K562 (cell line): ENCODE measurements at regions not wholly inside any gene's neighbourhood (a gene's known extent, or its start where the extent isn't known, plus 50 kb on each side); places are given as distances from the start of the nearest gene placed in this dataset.

Experiments
- ARID2 ChIP-seq: fragments of 450-650 bp; IDR thresholded peaks from 2 replicates; pipeline ENCODE4 v1.6.1; 2017; ENCODE audit warnings: antibody characterized with exemption, mild to moderate bottlenecking
- CBX5 ChIP-seq: IDR thresholded peaks from 2 replicates; pipeline ENCODE4 v1.6.1; 2014; ENCODE audit warnings: low read depth, borderline replicate concordance
- CBX8 ChIP-seq: fragments of 200-600 bp; sonication (generic); IDR thresholded peaks from 2 replicates; pipeline ENCODE4 v1.6.1; 2012; ENCODE audit warnings: borderline replicate concordance, mixed run types, low read depth, mild to moderate bottlenecking, moderate library complexity, mixed read lengths, low read length, control low read depth, inconsistent platforms; ENCODE audit not compliant: poor library complexity, severe bottlenecking; ENCODE audit errors: extremely low read depth
- COPS2 ChIP-seq: fragments of 450-650 bp; conservative IDR thresholded peaks from 2 replicates; pipeline ENCODE4 v1.6.1; 2016; ENCODE audit warnings: mild to moderate bottlenecking, moderate library complexity
- HDAC3 ChIP-seq: fragments of 450-650 bp; IDR thresholded peaks from 2 replicates; pipeline ENCODE4 v1.6.1; 2018; ENCODE audit warnings: borderline replicate concordance, mild to moderate bottlenecking, moderate library complexity; ENCODE audit not compliant: partially characterized antibody
- MTA1 ChIP-seq: fragments of 450-650 bp; IDR thresholded peaks from 2 replicates; pipeline ENCODE4 v1.6.1; 2017; ENCODE audit warnings: borderline replicate concordance
- MTA2 ChIP-seq: fragments of 450-650 bp; IDR thresholded peaks from 2 replicates; pipeline ENCODE4 v1.6.1; 2016; ENCODE audit warnings: low read depth
- NFIC ChIP-seq: fragments of 450-650 bp; IDR thresholded peaks from 2 replicates; pipeline ENCODE4 v1.6.1; 2017; ENCODE audit warnings: mild to moderate bottlenecking, inconsistent platforms
- RBM25 ChIP-seq: fragments of 200-400 bp; formaldehyde crosslinking; IDR thresholded peaks from 2 replicates; pipeline ENCODE4 v1.6.1; 2018; ENCODE audit warnings: low read length, low read depth, moderate library complexity; ENCODE audit not compliant: severe bottlenecking
- RUNX1 ChIP-seq: sonication (generic); IDR thresholded peaks from 2 replicates; pipeline ENCODE4 v1.6.1; 2016; ENCODE audit warnings: antibody characterized with exemption, low read depth
- SAP30 ChIP-seq: fragments of 200-600 bp; sonication (generic); IDR thresholded peaks from 2 replicates; pipeline ENCODE4 v1.6.1; 2012; ENCODE audit warnings: borderline replicate concordance, low read depth, mild to moderate bottlenecking, moderate library complexity, low read length, control low read depth, inconsistent platforms; ENCODE audit not compliant: insufficient read depth, poor library complexity, severe bottlenecking
- TBP ChIP-seq: optimal IDR thresholded peaks from 2 replicates; pipeline ENCODE3; 2011; ENCODE audit warnings: low read depth, low read length, improper control_type of control experiment
- ZC3H8 ChIP-seq: fragments of 450-650 bp; IDR thresholded peaks from 2 replicates; pipeline ENCODE4 v1.6.1; 2017
- ZFP36 ChIP-seq: fragments of 150-350 bp; IDR thresholded peaks from 2 replicates; pipeline ENCODE4 v1.6.1; 2018; ENCODE audit warnings: low read length, low read depth; ENCODE audit not compliant: partially characterized antibody
- TF ChIP-seq, protein P1 (sequence below): IDR thresholded peaks from 2 replicates; pipeline ENCODE4 v1.6.1; 2012; ENCODE audit warnings: low read depth, low read length, improper control_type of control experiment, borderline replicate concordance
- TF ChIP-seq, protein P2 (sequence below): fragments of 450-650 bp; formaldehyde crosslinking; IDR thresholded peaks from 2 replicates; pipeline ENCODE4 v1.4.0; 2020; ENCODE audit warnings: mild to moderate bottlenecking, moderate library complexity
- TF ChIP-seq, protein P3 (sequence below), 2 experiments: IDR thresholded peaks in 1 of 2; conservative IDR thresholded peaks in 1 of 2; 2 replicates each; pipeline ENCODE4 v1.6.1; 2016; ENCODE audit warnings: low read depth in 2 of 2, mild to moderate bottlenecking in 1 of 2, missing compliant biosample characterization in 1 of 2, missing genetic modification characterization in 1 of 2, moderate library complexity in 1 of 2
- TF ChIP-seq, protein P4 (sequence below): fragments of 250-450 bp; sonication (Bioruptor Pico); IDR thresholded peaks from 2 replicates; pipeline ENCODE4 v1.5.0; 2021

DNA sequence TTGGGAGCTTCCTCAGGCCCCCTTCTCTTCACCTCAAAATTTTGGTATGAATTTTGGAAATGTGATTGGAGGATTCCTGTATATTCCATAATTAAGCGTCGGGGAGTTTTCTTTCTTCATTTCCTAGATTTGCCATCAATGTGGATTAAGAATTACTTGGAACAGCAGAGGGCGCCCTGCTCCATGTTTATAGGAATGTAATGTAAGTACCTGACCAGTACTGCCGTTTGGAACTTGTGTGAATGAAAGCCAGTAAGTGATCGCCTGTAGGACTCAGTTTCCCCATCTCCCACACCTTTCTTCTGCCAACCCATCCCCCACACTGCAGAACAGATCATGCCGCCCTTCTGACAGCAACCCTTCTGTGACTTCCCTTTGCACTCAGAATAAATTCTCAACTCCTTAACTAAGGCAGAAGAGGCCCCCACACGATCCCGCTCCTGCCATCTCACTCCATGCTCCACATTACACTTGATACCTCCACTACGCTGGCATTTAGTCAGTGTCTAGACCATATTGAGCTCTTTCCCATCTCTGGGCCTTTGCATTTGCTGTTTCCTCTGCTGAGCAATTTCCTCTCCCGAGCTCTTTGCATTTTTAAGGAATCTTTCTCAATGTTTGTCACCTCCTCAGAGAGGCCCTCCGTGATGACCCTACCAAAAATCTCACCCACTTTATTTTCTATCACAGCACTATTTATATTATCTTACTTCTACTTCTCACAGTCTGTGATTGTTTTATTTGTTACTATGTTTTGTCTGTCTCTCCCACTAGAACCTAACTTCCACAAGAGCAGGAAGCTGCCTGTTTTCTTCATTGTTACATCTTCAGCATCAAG lies 79.5 kb upstream of the HTR4 start (continued):
- TF ChIP-seq, protein P1, sequence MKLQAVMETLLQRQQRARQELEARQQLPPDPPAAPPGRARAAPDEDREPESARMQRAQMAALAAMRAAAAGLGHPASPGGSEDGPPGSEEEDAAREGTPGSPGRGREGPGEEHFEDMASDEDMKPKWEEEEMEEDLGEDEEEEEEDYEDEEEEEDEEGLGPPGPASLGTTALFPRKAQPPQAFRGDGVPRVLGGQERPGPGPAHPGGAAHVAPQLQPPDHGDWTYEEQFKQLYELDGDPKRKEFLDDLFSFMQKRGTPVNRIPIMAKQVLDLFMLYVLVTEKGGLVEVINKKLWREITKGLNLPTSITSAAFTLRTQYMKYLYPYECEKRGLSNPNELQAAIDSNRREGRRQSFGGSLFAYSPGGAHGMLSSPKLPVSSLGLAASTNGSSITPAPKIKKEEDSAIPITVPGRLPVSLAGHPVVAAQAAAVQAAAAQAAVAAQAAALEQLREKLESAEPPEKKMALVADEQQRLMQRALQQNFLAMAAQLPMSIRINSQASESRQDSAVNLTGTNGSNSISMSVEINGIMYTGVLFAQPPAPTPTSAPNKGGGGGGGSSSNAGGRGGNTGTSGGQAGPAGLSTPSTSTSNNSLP: peak; percentile 89; the same call in 1 of the 2 replicates
- no peak for TF ChIP-seq TBP
- TF ChIP-seq RUNX1: no peak
- no peak for TF ChIP-seq HDAC3
- no peak for TF ChIP-seq CBX8
- TF ChIP-seq RBM25: peak; percentile 45
- no peak for TF ChIP-seq NFIC
- no peak for TF ChIP-seq SAP30
- no peak for TF ChIP-seq ZC3H8
- TF ChIP-seq ZFP36: peak; percentile 94
- TF ChIP-seq CBX5: no peak
- TF ChIP-seq, protein P2, sequence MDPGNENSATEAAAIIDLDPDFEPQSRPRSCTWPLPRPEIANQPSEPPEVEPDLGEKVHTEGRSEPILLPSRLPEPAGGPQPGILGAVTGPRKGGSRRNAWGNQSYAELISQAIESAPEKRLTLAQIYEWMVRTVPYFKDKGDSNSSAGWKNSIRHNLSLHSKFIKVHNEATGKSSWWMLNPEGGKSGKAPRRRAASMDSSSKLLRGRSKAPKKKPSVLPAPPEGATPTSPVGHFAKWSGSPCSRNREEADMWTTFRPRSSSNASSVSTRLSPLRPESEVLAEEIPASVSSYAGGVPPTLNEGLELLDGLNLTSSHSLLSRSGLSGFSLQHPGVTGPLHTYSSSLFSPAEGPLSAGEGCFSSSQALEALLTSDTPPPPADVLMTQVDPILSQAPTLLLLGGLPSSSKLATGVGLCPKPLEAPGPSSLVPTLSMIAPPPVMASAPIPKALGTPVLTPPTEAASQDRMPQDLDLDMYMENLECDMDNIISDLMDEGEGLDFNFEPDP (CRISPR knock-in tag): no peak
- TF ChIP-seq, protein P3, sequence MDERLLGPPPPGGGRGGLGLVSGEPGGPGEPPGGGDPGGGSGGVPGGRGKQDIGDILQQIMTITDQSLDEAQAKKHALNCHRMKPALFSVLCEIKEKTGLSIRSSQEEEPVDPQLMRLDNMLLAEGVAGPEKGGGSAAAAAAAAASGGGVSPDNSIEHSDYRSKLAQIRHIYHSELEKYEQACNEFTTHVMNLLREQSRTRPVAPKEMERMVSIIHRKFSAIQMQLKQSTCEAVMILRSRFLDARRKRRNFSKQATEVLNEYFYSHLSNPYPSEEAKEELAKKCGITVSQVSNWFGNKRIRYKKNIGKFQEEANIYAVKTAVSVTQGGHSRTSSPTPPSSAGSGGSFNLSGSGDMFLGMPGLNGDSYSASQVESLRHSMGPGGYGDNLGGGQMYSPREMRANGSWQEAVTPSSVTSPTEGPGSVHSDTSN (CRISPR knock-in tag; IDR thresholded peaks at IDR 0.05; ENCODE audit: low read depth): no peak
- TF ChIP-seq, protein P3 (tag; conservative IDR thresholded peaks at IDR 0.05; ENCODE audit: low read depth): no peak
- no peak for TF ChIP-seq COPS2
- peak; percentile 43; the same call in 1 of the 2 replicates for TF ChIP-seq ARID2
- no peak for TF ChIP-seq MTA2
- TF ChIP-seq, protein P4, sequence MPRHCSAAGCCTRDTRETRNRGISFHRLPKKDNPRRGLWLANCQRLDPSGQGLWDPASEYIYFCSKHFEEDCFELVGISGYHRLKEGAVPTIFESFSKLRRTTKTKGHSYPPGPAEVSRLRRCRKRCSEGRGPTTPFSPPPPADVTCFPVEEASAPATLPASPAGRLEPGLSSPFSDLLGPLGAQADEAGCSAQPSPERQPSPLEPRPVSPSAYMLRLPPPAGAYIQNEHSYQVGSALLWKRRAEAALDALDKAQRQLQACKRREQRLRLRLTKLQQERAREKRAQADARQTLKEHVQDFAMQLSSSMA: no peak
- no peak for TF ChIP-seq MTA1
